ENCODE measurements at regions not wholly inside any gene's neighbourhood (a gene's known extent, or its start where the extent isn't known, plus 50 kb on each side); places are given as distances from the start of the nearest gene placed in this dataset.

GRCh38 chr12:54711669-54712068, 63.5 kb upstream of the DCD start:
- no peak for DNase-seq

GRCh38 chr12:54708826-54709225, 60.7 kb upstream of the DCD start:
- no peak for DNase-seq

- DNase-seq, result no peak
These were observed 56.0 kb upstream of the DCD start for GRCh38 chr12:54704202-54704601.

GRCh38 chr12:54701940-54702592, 53.9 kb upstream of the DCD start:
- DNase-seq, result peak; percentile 12

GRCh38 chr12:54700849-54701248, 52.7 kb upstream of the DCD start:
- no peak for DNase-seq

GRCh38 chr12:54700301-54700700, 52.1 kb upstream of the DCD start:
- DNase-seq, result no peak
